ENCODE measurements at regions not wholly inside any gene's neighbourhood (a gene's known extent, or its start where the extent isn't known, plus 50 kb on each side); places are given as distances from the start of the nearest gene placed in this dataset.

DNA sequence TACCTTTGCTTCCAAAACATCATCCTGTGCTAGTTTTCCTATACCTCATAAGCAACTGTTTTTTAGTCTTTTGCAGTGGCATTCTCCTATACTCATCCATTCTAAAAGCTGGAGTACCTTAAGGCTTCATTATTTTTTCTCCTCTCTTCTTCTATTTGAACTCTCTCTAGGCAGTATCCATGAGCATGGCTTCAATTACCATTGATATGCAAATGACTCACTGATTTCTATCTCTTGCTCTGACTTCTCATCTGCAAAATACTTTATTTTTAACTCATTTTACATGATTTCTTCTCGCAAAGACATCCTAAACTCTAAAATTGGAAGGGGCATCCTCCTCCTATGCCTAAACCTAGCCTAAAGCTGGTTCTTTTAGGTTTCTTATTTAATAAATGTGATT, 365.1 kb upstream of the NUDT12 start:
- TF ChIP-seq CTCF (IDR thresholded peaks at IDR 0.05) (no peak), POLR2A (IDR thresholded peaks at IDR 0.05) (no peak), POLR2AphosphoS5 (IDR thresholded peaks at IDR 0.05) (no peak)
